ENCODE measurements at regions not wholly inside any gene's neighbourhood (a gene's known extent, or its start where the extent isn't known, plus 50 kb on each side); places are given as distances from the start of the nearest gene placed in this dataset.

DNA sequence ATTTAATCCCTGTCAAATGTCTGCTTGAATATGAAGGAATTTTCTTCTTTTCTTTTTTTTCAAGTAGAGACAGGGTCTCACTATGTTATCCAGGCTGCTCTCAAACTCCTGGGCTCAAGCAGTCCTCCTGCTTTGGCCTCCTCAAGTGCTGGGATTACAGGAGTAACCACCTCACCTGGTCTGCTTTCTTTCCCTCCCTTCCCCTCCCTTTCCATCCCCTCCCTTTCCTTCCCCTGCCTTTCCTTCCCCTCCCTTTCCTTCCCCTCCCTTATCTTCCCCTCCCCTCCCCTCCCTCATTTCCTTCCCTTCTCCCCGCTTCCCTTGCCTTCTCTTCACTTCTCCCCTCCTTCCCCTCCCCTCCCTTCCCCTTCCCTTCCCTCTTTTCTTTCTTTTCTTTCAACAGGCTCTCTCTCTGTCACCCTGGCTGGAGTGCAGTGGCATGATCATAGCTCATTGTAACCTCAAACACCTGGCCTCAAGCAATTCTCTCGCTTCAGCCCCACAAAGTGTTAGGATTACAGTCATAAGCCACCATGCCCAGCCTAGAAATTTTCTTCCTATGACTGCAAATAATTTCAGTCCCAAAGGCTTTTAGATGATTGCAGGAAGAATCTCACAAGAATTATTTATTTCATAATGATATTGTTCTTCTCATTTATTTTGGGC, 168.9 kb downstream of the AASDH start:
- Histone ChIP-seq H3K4me2 (no peak overlapping the region), H3K4me3 (IDR thresholded peaks at IDR 0.05; ENCODE audit: insufficient read depth, low read depth, low read length) (no peak overlapping the region), H3K79me2 (ENCODE audit: insufficient read depth, low read depth) (no peaks in the 10 kb centered on the region), H3K27me3 (ENCODE audit: insufficient read depth, low read depth) (no peaks in the 10 kb centered on the region), H3K4me1 (ENCODE audit: low read depth, poor library complexity, severe bottlenecking) (no peaks in the 10 kb centered on the region), H3K36me3 (ENCODE audit: insufficient read depth) (no peaks in the 10 kb centered on the region), H3K9ac (no peak overlapping the region), H2AFZ (ENCODE audit: low read depth) (no peak overlapping the region), H3K27ac (no peak overlapping the region), H4K20me1 (ENCODE audit: insufficient read depth) (no peaks in the 10 kb centered on the region)
- TF ChIP-seq, protein P1, sequence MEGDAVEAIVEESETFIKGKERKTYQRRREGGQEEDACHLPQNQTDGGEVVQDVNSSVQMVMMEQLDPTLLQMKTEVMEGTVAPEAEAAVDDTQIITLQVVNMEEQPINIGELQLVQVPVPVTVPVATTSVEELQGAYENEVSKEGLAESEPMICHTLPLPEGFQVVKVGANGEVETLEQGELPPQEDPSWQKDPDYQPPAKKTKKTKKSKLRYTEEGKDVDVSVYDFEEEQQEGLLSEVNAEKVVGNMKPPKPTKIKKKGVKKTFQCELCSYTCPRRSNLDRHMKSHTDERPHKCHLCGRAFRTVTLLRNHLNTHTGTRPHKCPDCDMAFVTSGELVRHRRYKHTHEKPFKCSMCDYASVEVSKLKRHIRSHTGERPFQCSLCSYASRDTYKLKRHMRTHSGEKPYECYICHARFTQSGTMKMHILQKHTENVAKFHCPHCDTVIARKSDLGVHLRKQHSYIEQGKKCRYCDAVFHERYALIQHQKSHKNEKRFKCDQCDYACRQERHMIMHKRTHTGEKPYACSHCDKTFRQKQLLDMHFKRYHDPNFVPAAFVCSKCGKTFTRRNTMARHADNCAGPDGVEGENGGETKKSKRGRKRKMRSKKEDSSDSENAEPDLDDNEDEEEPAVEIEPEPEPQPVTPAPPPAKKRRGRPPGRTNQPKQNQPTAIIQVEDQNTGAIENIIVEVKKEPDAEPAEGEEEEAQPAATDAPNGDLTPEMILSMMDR (conservative IDR thresholded peaks at IDR 0.05; ENCODE audit: low read depth, low read length): no peak

DNA sequence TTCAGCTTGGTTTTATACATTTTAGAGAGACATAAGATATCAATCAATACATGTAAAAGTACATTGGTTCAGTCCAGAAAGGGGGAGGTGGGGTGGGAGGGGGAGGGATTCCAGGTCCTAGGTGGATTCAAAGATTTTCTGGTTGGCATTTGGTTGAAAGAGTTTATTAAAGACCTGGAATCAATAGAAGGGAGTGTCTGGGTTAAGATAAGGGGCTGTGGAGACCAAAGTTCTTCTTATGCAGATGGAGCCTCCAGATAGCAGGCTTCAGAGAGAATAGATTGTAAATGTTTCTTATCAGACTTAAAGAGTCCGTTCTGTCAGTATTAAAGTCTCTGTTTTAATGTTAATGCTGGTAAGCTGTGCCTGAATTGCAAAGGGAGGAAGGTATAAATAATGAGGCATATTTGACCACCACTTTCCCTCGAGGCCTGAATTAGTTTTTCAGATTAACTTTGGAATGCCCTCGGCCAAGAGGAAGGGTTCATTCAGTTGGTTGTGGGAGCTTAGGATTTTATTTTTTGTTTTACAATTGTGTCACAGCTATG, 169.9 kb downstream of the AASDH start:
- Histone ChIP-seq H3K36me3 (ENCODE audit: insufficient read depth) (no peaks in the 10 kb centered on the region), H4K20me1 (ENCODE audit: insufficient read depth) (no peaks in the 10 kb centered on the region), H2AFZ (ENCODE audit: low read depth) (no peak overlapping the region), H3K9ac (no peak overlapping the region), H3K27me3 (ENCODE audit: insufficient read depth, low read depth) (no peaks in the 10 kb centered on the region), H3K4me3 (IDR thresholded peaks at IDR 0.05; ENCODE audit: insufficient read depth, low read depth, low read length) (no peak overlapping the region), H3K4me2 (no peak overlapping the region), H3K4me1 (ENCODE audit: low read depth, poor library complexity, severe bottlenecking) (no peaks in the 10 kb centered on the region), H3K79me2 (ENCODE audit: insufficient read depth, low read depth) (no peaks in the 10 kb centered on the region), H3K27ac (no peak overlapping the region)
- TF ChIP-seq, protein P1 (conservative IDR thresholded peaks at IDR 0.05; ENCODE audit: low read depth, low read length): no peak

GRCh38 chr4:56215901-56216300, 171.4 kb downstream of the AASDH start:
- Histone ChIP-seq H3K36me3 (ENCODE audit: insufficient read depth) (no peaks in the 10 kb centered on the region), H3K4me2 (no peak overlapping the region), H3K9ac (no peak overlapping the region), H3K79me2 (ENCODE audit: insufficient read depth, low read depth) (no peaks in the 10 kb centered on the region), H3K27me3 (ENCODE audit: insufficient read depth, low read depth) (no peaks in the 10 kb centered on the region), H3K27ac (no peak overlapping the region), H3K4me1 (ENCODE audit: low read depth, poor library complexity, severe bottlenecking) (no peaks in the 10 kb centered on the region), H3K4me3 (IDR thresholded peaks at IDR 0.05; ENCODE audit: insufficient read depth, low read depth, low read length) (no peak overlapping the region), H2AFZ (ENCODE audit: low read depth) (no peak overlapping the region), H4K20me1 (ENCODE audit: insufficient read depth) (no peaks in the 10 kb centered on the region)
- TF ChIP-seq, protein P1 (conservative IDR thresholded peaks at IDR 0.05; ENCODE audit: low read depth, low read length): no peak

- no peak overlapping the region for H3K27ac ChIP-seq
- TF ChIP-seq, protein P1 (conservative IDR thresholded peaks at IDR 0.05; ENCODE audit: low read depth, low read length): no peak
- H3K79me2 ChIP-seq (ENCODE audit: insufficient read depth, low read depth): no peaks in the 10 kb centered on the region
- H3K27me3 ChIP-seq (ENCODE audit: insufficient read depth, low read depth): no peaks in the 10 kb centered on the region
- H3K4me3 ChIP-seq (IDR thresholded peaks at IDR 0.05; ENCODE audit: insufficient read depth, low read depth, low read length): no peak overlapping the region
- no peak overlapping the region for H3K4me2 ChIP-seq
- no peak overlapping the region for H2AFZ ChIP-seq (ENCODE audit: low read depth)
- H4K20me1 ChIP-seq (ENCODE audit: insufficient read depth): no peaks in the 10 kb centered on the region
- no peak overlapping the region for H3K9ac ChIP-seq
- H3K36me3 ChIP-seq (ENCODE audit: insufficient read depth): no peaks in the 10 kb centered on the region
- no peaks in the 10 kb centered on the region for H3K4me1 ChIP-seq (ENCODE audit: low read depth, poor library complexity, severe bottlenecking)
Measured at GRCh38 chr4:56215141-56215783, 172.0 kb downstream of the AASDH start.

All from KMS-11 (cell line).